ENCODE measurements at regions not wholly inside any gene's neighbourhood (a gene's known extent, or its start where the extent isn't known, plus 50 kb on each side); places are given as distances from the start of the nearest gene placed in this dataset.

GRCh38 chr2:156673333-156673615, 237.1 kb downstream of the GPD2 start:
- TF ChIP-seq CTCF (IDR thresholded peaks at IDR 0.05; ENCODE audit: poor library complexity, severe bottlenecking) (no peak), RAD21 (conservative IDR thresholded peaks at IDR 0.05) (no peak)
